Hematopoietic multipotent progenitor cell treated with erythropoietin and hydrocortisone succinate and interleukin-3 and kit ligand, for 8 days (in vitro differentiated cells): ENCODE measurements at regions not wholly inside any gene's neighbourhood (a gene's known extent, or its start where the extent isn't known, plus 50 kb on each side); places are given as distances from the start of the nearest gene placed in this dataset.
"Not testable (repeated sequence)": the region's sequence is repeated elsewhere in the genome, so short reads cannot be mapped to it uniquely, and the experiment has no call there.

Experiments used
- DNase-seq: peaks from one replicate; pipeline ENCODE4 v3.0.0-alpha.2; 2015

GRCh38 chr14:53855574-53855973 is 101.1 kb downstream of the BMP4 start:
- DNase-seq = no peak

DNA sequence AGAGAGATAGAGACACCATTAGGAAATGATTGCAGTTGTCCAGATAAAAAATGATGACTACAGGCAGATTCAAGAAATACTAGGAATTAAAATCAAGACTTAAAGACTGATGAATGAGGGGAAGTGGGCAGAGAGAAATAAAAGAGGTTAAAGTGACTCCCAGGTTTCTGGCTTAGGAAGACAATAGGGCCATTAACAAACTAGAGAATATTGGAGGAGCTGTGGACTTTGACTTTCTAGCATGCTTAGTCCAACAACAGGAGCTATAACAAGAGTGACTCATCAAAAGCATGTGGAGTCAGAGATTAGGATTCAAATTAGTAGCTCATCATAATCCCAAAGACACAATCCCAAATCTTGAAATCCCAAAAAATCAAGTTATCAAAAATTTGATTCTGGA is 101.5 kb downstream of the BMP4 start:
- DNase-seq = no peak

- DNase-seq = no peak
These were observed 105.1 kb downstream of the BMP4 start for GRCh38 chr14:53851394-53852090.

DNA sequence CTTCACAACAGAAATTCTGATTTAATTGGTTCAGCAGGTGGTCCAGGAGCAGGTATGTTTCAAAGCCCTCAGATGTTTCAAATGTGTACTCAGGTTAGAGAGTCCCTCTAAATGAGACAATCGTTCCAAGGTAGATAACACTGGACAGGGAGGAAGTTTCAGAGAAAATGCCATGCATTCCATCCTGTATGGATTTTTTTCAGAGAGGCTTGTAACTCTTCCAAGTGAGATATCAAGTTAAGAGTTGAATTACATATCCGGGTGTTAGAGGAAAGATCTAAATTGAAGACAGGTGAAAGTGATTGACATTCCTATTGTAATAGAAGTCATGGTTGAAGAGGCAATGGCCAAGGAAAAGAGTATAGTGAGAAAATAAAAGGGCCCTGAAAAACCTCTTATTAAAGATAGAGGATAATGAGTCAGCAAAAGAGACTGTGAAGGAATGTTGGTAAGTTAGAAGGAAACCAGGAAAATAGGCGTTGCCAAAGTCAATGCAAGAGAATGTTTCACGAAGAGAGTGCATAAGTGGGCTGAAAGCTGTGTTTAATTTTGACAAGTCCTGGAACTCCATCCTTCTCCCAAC is 105.8 kb downstream of the BMP4 start:
- DNase-seq = no peak

DNA sequence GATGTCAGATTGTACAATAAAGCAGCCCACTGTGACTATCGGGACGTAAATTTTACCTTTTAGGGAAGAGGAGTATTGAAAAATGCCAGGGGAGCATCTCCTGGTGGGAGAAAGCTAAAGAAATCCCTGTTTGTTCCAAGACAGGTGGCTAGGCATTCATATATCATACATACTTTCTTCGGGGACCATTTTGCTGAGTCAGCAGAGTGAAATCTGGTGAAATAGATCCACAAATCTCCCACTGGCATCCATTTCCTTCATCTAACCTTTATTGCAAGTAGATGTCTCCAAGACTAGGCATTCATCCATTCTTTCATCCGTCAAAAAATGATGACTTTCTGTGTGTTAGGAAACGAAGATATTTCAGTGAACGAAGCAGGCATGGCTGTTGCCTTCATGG is 107.1 kb downstream of the BMP4 start:
- no peak for DNase-seq

DNA sequence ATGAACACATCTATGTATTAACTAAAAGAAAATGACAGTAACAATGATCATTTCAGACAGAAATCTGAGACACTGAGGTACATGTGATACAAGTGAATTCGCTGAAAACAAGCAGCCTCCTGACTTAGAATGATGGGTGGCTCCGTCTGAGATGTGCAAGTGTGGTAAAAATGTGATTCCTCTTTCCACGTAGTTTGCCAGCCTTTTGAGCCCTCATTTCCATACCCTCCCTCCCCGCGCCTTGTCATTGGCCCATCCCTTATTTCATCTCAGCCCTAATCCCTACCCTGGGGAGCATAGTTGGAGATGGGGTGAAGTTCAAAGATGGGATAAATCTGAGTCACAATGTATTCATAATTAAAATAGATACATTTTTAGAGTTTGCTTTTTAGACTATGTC is 107.8 kb downstream of the BMP4 start:
- DNase-seq = no peak

- no peak for DNase-seq
These were observed 108.7 kb downstream of the BMP4 start for GRCh38 chr14:53847881-53848280.

- no peak for DNase-seq
These were observed 109.6 kb downstream of the BMP4 start for GRCh38 chr14:53847057-53847456.

DNA sequence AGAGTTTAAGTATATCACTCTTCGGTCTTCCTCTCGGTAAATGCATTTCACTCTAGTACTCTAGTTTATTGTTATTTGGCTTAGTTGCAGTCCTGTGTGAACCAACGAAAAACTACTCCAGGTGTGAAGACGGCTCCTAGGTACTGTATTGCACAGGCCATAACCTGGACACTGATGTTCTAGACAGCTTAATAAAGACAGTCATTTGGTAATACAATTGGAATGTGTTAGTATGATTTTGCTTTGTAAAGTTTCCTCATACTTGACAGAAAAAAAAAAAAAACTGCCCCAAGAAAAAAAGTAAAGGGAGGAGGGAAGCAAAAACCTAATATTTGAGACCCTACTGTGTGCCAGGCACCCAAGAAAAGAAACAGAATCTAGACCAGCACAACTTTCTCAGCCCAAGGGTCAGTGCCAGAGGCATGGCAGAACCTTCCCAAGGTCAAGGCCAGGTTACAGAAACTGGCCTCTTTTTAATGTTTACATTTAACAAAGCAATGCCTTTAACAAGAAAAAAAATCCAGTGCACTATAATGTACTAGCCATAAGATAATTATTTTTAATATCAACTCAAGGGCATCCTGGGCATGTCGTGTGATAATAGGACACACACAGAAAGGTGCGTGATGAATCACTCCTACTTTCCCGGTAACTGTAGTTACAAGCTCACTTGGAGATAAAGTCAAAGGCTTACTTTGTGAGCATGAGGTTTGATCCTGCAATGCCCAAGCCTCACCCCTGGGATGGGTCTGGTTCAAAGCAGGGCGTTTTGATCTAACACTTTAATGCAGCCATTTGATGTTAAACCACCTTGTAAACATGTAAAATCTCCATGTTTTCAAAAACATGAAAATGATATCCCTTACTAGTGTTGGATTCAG is 110.6 kb downstream of the BMP4 start:
- DNase-seq = no peak

- no peak for DNase-seq
These were observed 113.7 kb downstream of the BMP4 start for GRCh38 chr14:53842938-53843337.

GRCh38 chr14:53841109-53842099 is 115.2 kb downstream of the BMP4 start:
- DNase-seq = no peak

- no peak for DNase-seq
These were observed 116.2 kb downstream of the BMP4 start for GRCh38 chr14:53840444-53840843.

DNA sequence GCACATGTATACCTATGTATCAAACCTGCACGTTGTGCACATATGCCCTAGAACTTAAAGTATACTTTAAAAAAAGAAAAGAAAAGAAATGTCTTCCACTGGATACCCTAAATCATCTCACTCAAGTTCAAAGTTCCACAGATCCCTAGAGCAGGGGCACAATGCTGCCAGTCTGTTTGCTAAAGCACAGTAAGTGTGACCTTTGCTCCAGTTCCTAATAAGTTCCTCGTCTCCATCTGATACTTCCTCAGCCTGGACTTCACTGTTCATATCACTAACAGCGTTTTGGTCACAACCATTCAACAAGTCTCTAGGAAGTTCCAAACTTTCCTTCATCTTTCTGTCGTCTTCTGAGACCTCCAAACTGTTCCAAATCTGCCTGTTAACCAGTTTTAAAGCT is 118.3 kb downstream of the BMP4 start:
- no peak for DNase-seq

DNA sequence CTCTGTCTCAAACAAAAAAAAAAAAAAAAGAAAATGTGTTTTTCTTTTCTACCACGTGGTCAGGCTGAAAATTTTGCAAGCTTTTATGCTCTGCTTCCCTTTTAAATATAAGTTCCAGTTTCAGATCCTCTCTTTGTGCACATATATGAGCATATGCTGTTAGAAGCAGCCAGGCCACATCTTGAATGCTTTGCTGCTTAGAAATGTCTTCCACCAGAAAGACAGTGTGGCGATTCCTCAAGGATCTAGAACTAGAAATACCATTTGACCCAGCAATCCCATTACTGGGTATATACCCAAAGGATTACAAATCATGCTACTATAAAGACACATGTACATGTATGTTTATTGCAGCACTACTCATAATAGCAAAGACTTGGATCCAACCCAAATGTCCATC is 119.0 kb downstream of the BMP4 start:
- not testable (repeated sequence) for DNase-seq

DNA sequence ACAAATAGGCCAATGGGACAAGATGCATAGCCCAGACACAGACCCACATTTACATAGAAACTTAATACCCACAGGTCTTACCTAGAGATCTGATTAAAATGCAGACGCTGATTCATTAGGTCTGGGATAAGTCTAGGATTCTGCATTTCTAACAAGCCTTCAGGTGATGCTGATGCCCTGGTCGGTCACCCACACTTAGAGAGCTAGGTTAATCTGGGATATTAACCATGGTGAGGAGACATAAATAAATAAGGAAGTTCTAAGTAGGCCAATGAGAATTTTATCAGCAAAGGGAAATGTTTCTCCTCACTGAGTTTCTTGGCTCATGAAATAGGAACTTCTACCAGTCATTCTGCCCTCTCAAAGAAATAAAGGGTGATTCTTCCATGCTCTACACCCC is 120.1 kb downstream of the BMP4 start:
- no peak for DNase-seq

DNA sequence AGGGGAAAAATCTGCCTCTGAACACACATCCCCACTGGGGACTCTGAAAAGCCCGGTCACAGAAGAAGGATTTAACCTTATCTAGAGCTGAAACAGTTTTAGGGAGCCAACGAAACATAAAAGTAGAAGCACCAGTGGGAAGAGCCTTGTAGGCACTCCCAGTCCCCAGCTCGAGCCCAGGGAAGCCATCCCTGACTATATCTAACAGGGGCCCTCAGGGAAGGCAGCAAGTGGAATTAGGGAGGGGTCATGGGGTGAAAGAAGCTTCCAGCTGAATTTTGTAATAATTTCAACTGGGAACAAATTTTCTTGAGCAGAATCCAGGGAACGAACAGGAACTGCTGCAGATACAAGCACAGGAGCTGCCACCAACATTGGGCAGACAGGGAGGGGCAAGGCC is 127.8 kb downstream of the BMP4 start:
- no peak for DNase-seq

DNA sequence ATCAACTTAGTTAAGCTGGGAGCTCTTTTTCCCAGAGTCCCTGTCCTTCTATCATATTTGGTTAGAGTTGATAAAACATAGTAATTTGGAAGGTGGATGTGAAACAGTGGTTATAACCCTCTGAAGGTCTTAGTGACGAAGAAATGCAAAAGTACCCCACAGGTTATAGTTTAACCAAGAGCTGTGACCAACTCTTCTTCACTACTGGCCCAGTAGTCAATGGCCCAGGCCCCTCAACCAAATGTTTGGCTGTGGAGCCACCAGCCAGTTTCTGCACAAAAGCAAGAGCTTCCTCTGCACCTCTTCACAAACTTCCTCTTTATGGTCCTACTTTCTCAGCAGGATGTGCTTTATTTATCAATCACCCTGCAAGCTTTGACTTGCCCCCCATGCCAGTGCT is 132.6 kb downstream of the BMP4 start:
- DNase-seq = no peak

GRCh38 chr14:53814392-53814791 is 142.2 kb downstream of the BMP4 start:
- DNase-seq = no peak

DNA sequence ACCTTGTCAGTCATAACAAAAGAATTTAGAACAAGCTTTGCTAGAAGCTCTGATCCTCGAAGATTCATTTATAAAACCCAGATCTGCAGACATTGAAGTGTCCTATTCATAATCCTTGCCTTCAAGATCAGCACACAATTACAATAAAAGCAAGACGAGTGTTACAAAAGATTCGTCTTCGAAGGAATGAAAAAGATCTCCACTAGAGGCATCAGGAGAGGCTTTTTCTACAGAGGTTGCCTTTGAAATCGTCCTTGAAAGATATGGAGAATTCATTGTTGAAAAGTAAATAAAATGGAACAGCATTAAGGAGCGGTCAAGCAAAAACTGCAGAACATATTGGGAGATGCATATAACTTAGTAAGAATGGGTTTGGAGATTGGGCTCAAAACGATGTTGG is 146.4 kb downstream of the BMP4 start:
- no peak for DNase-seq

GRCh38 chr14:53808042-53808441 is 148.6 kb downstream of the BMP4 start:
- no peak for DNase-seq

- no peak for DNase-seq
These were observed 149.1 kb downstream of the BMP4 start for GRCh38 chr14:53807542-53807941.

DNA sequence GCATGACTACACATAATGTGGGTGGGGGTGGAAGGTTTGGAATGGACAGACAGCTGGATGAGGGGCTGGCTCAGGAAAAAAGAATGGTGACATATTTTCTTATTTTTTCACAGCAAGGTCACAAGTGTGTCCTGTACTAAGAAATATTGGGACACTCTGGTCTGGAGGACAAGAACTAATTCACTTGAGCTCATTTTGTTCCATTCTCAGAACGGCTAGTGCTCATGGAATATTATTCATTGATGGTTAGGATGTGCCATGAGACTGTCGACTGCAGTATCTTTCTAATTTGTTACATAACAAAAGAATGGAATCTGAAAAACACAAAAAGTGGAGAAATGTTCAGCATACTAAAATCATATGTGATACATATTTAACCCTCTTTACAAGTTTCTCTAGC is 149.5 kb downstream of the BMP4 start:
- DNase-seq = no peak

- no peak for DNase-seq
These were observed 159.9 kb downstream of the BMP4 start for GRCh38 chr14:53796734-53797133.
